PC-9 (cell line): ENCODE measurements at regions not wholly inside any gene's neighbourhood (a gene's known extent, or its start where the extent isn't known, plus 50 kb on each side); places are given as distances from the start of the nearest gene placed in this dataset.
A peak's percentile ranks its signal among the peaks of the same experiment; 100 is the strongest.
"Not testable (repeated sequence)": the region's sequence is repeated elsewhere in the genome, so short reads cannot be mapped to it uniquely, and the experiment has no call there.

Experiments
- BruUV-seq: library from RNA; stranded (reverse); fragments of 400-500 nt; replicated peaks from 2 replicates; lab custom pipeline; 2021; lab: Mats Ljungman, UMichigan
- CTCF ChIA-PET: fragments of 300-600 bp; sonication (Branson Sonifier 250); formaldehyde crosslinking; loops from one replicate; lab custom pipeline; 2022; ENCODE audit warnings: antibody characterized with exemption; lab: Charles Lee
- POLR2A ChIA-PET: fragments of 300-600 bp; sonication (Branson Sonifier 250); formaldehyde crosslinking; loops from one replicate; lab custom pipeline; 2022; ENCODE audit warnings: antibody characterized with exemption; ENCODE audit not compliant: unreplicated experiment; lab: Charles Lee
- DNase-seq, 2 experiments: peaks; one replicate each; pipeline versions ENCODE4 v3.0.0 to v3.0.0-alpha.2; 2015 to 2022; ENCODE audit warnings: mixed read lengths in 1 of 2
- H2AFZ ChIP-seq: fragments of 200-600 bp; sonication (generic); 2 replicates; pipeline ENCODE4 v1.8.1; 2017; ENCODE audit warnings: antibody characterized with exemption
- H3F3A ChIP-seq: fragments of 200-600 bp; sonication (generic); 2 replicates; pipeline ENCODE4 v1.8.1; 2017; ENCODE audit warnings: antibody characterized with exemption, mild to moderate bottlenecking, low read depth; ENCODE audit not compliant: insufficient read depth
- H3K27ac ChIP-seq: fragments of 200-600 bp; sonication (generic); 2 replicates; pipeline ENCODE4 v1.6.1; 2016; ENCODE audit warnings: mixed run types
- H3K27me3 ChIP-seq: fragments of 200-600 bp; sonication (generic); 2 replicates; pipeline ENCODE4 v1.6.1; 2016; ENCODE audit warnings: low read depth, mixed run types; ENCODE audit not compliant: insufficient read depth
- H3K36me3 ChIP-seq: fragments of 200-600 bp; sonication (generic); 2 replicates; pipeline ENCODE4 v1.6.1; 2016; ENCODE audit warnings: low read depth, mixed run types
- H3K4me1 ChIP-seq: fragments of 200-600 bp; sonication (generic); replicated peaks from 2 replicates; pipeline ENCODE4 v1.6.1; 2016; ENCODE audit warnings: mixed run types; ENCODE audit not compliant: insufficient read depth
- H3K4me2 ChIP-seq: fragments of 200-600 bp; sonication (generic); 2 replicates; pipeline ENCODE4 v1.6.1; 2017; ENCODE audit warnings: mixed run types
- H3K4me3 ChIP-seq: fragments of 200-600 bp; sonication (generic); 2 replicates; pipeline ENCODE4 v1.6.1; 2016; ENCODE audit warnings: mixed run types
- H3K79me2 ChIP-seq: fragments of 200-600 bp; sonication (generic); 2 replicates; pipeline ENCODE4 v1.6.1; 2017; ENCODE audit warnings: low read depth, mixed run types
- H3K9me2 ChIP-seq: fragments of 200-600 bp; sonication (generic); 2 replicates; pipeline ENCODE4 v1.8.1; 2017; ENCODE audit warnings: mild to moderate bottlenecking; ENCODE audit not compliant: insufficient read depth
- H3K9me3 ChIP-seq: fragments of 200-600 bp; sonication (generic); 2 replicates; pipeline ENCODE4 v1.8.1; 2016; ENCODE audit warnings: low read depth; ENCODE audit not compliant: insufficient read depth
- H4K20me1 ChIP-seq: fragments of 200-600 bp; sonication (generic); 2 replicates; pipeline ENCODE4 v1.8.1; 2017; ENCODE audit not compliant: insufficient read depth
- intact Hi-C: fragments of 100-400 bp; cut with micrococcal nuclease; formaldehyde crosslinking; loops from one replicate; pipeline ENCODE4 v1.10.0; 2022; ENCODE audit not compliant: unreplicated experiment

- H3K9me3 ChIP-seq, H3K27me3 ChIP-seq, H3K4me3 ChIP-seq, H3K79me2 ChIP-seq, H3K27ac ChIP-seq, H2AFZ ChIP-seq, H3K9me2 ChIP-seq, POLR2A ChIA-PET, H3F3A ChIP-seq, H3K36me3 ChIP-seq, CTCF ChIA-PET, BruUV-seq, intact Hi-C loops, H4K20me1 ChIP-seq, H3K4me1 ChIP-seq, H3K4me2 ChIP-seq: not testable (repeated sequence)
- DNase-seq = peak in 1 of 2 experiments; percentile 29
These were observed 223.5 kb downstream of the LIPI start for GRCh38 chr21:13986996-13987958.

DNA sequence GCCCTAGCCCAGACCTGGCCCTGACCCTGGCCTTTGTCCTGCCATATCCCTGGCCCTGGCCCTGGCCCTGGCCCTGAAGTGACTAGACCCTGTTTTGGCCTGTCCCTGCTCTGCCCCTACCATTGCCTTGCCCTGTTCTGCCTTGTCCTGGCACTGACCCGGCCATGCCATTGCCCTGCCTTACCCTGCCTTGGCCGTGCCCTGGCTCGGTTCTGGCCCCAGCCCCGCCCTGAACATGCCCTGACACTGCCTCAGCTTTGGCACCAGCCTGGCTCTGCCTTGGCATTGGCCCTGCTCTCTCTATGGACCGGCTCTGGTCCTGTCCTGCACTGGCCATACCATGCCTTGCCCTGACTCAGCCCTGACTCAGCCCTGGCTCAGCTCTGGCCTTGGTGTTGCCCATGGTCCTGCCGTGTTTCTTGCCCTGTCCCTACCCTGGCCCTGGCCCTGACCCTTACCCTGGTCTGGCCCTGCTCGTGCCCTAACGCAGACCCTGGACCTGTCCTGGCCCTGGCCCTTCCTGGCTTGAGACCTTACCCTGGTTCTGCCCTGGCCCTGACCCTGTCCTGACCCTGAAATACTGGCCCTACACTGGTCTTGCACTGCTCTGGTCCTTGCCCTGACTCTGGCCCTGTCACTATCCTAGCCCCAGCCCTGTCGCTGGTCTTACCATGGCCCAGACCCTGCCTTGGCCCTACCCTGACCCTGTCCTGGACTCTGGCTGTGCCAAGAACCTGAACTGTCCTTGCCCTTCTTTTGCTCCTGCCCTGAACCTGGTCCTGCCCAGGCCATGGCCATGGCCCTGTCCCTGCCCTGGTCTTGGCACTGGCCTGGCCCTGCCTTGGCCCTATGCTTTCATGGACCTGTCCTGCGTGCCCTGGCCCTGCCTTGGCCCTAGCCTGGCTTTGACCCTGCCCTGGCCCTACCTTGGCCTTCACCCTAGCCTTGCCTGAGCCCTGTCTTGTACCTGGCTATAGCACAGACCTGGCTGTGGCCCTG lies 224.6 kb downstream of the LIPI start:
- H3K4me1 ChIP-seq, H3K36me3 ChIP-seq, BruUV-seq, intact Hi-C loops, H3K27me3 ChIP-seq, H3K4me3 ChIP-seq, CTCF ChIA-PET, H3K4me2 ChIP-seq, H3F3A ChIP-seq, H3K9me2 ChIP-seq, H2AFZ ChIP-seq, H4K20me1 ChIP-seq, H3K9me3 ChIP-seq, DNase-seq, H3K79me2 ChIP-seq, H3K27ac ChIP-seq, POLR2A ChIA-PET: not testable (repeated sequence)

- CTCF ChIA-PET, H4K20me1 ChIP-seq, H2AFZ ChIP-seq, H3K9me3 ChIP-seq, H3K79me2 ChIP-seq, BruUV-seq, POLR2A ChIA-PET, H3K4me2 ChIP-seq, H3K4me3 ChIP-seq, H3K9me2 ChIP-seq, intact Hi-C loops, H3K36me3 ChIP-seq, DNase-seq, H3K4me1 ChIP-seq, H3K27ac ChIP-seq, H3F3A ChIP-seq, H3K27me3 ChIP-seq: not testable (repeated sequence)
These were observed 225.5 kb downstream of the LIPI start for GRCh38 chr21:13985137-13985864.

DNA sequence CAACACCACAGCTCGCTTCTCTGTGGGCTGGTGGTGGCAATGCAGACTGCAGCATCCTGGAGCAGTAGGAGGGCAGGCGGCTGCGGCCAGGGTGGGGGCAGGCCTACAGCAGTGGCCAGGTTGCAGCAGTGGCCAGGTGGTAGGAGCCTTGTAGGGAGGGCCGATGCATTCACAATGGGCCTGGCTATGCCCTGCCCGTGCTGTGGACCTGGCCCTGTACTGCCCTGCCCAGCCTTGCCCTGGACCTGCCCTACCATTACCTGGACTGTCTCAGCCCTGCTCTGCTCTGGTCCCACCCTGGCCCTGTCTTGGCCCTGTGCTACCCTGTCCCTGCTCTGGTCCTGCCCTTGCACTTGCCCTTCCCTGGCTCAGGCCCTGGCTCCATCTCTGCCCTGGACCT lies 226.0 kb downstream of the LIPI start:
- H3K9me3 ChIP-seq, H3K79me2 ChIP-seq, CTCF ChIA-PET, H3K27ac ChIP-seq, H3K4me3 ChIP-seq, H3F3A ChIP-seq, H3K4me1 ChIP-seq, POLR2A ChIA-PET, H4K20me1 ChIP-seq, BruUV-seq, H3K9me2 ChIP-seq, H3K27me3 ChIP-seq, H3K4me2 ChIP-seq, intact Hi-C loops, H3K36me3 ChIP-seq, H2AFZ ChIP-seq, DNase-seq: not testable (repeated sequence)

DNA sequence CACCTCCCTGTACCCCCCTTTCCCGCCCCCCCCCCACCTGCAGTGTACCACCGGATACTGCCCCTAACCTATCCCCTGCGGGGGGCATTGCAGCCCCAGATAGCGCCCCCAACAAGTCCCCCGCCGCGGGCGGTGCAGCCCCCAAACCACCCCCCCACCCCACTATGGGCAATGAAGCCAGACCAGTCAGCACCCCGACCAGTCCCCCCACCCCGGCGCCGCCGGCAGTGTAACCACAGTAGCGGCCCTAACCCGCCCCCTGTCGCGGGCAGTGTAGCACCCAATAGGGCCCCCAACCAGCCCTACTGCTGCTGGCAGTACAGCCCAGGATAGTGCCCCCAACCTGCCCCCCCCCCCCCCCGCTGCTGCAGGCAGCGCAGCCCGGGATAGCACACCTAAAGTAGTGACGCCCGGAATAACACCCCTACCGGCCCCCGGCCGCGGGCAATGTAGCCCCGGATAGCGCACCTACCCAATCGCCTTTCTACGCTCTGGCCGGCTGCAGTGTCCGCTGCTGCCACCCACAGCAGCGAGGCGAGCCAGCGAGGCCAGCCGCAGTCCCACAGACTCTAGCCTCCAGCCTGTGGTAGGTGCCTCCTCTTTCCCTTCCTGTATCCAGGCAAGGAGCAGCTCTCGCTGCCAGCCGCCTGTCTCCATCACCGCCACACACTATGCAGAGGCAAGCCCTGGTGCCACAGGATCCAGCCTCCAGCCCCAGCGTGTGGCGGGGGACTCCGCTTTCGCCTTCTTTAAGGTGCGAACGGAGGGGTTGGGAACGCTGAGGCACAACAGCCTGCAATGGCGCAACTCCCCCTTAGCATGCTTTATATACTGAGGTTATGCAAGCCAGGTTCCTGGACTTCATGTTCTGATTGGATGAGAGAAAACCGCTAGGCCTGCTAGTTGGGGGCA lies 229.3 kb downstream of the LIPI start:
- CTCF ChIA-PET, H3F3A ChIP-seq, H3K4me2 ChIP-seq, H3K4me1 ChIP-seq, H2AFZ ChIP-seq, H3K9me2 ChIP-seq, H3K79me2 ChIP-seq, H3K27me3 ChIP-seq, H3K9me3 ChIP-seq, H4K20me1 ChIP-seq, BruUV-seq, POLR2A ChIA-PET, H3K4me3 ChIP-seq, H3K36me3 ChIP-seq, DNase-seq, intact Hi-C loops, H3K27ac ChIP-seq: not testable (repeated sequence)

DNA sequence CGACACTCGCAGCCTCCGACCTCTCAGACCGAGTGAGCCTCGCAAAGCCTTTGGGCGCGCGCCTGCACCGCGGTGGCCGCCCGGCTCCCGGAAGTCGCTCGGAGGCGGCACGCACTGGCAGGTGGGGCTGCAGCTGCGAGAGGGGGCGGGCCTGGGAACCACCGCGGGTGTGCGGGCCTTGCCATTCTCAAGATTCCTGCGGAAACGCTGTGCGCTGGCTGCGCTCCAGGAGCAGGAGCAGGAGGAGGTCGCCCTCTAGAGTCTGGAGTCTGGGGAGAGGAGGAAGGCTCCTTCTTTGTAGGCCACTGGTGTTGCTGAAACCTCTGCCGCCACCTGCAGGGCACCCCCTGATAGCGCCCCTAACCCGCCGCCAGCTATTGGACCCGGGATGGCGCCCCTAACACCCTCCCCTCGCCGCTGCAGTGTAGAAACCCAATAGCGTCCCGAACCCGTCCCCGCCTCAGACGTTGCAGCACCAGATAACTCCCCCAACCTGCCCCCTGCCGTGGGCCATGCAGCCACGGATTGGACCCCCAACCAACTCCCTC lies 230.6 kb downstream of the LIPI start:
- 0 out of 2 replicates have a peak overlapping the region, but pooled peaks have one; percentile 16 for H3K4me2 ChIP-seq
- H3K4me3 ChIP-seq, CTCF ChIA-PET, H4K20me1 ChIP-seq, BruUV-seq, H3K27ac ChIP-seq, H3K79me2 ChIP-seq, H3K36me3 ChIP-seq, H3F3A ChIP-seq, H3K4me1 ChIP-seq, intact Hi-C loops, H3K27me3 ChIP-seq, H2AFZ ChIP-seq, H3K9me2 ChIP-seq, H3K9me3 ChIP-seq, POLR2A ChIA-PET: not testable (repeated sequence)
- DNase-seq = peak in 1 of 2 experiments; percentile 62
